HepG2 (cell line): ENCODE measurements at regions not wholly inside any gene's neighbourhood (a gene's known extent, or its start where the extent isn't known, plus 50 kb on each side); places are given as distances from the start of the nearest gene placed in this dataset.

ENCODE experiments used
- ATAC-seq: fragments of 200-7000 bp; cut with Tn5 transposase; 3 replicates; pipeline ENCODE4 v1.9.1; 2020; ENCODE audit warnings: mild to moderate bottlenecking, moderate library complexity
- BruUV-seq: library from RNA; stranded (reverse); fragments of 400-500 nt; replicated peaks from 2 replicates; lab custom pipeline; 2021; lab: Mats Ljungman, UMichigan
- CTCF ChIA-PET: fragments of 300-600 bp; formaldehyde crosslinking; extraction: SDS; loops from one replicate; lab custom pipeline; 2021; ENCODE audit warnings: low total read pairs, inconsistent platforms, low intra/inter-chr PET ratio; lab: Yijun Ruan, JAX
- POLR2A ChIA-PET: fragments of 350-600 bp; sonication (Branson Sonifier 250); formaldehyde crosslinking; loops from one replicate; lab custom pipeline; 2020; ENCODE audit warnings: antibody characterized with exemption, inconsistent platforms; lab: Yijun Ruan, JAX
- DNase-seq: peaks from one replicate; pipeline ENCODE4 v3.0.0-alpha.2; 2015; ENCODE audit warnings: low spot score
- FAIRE-seq: peaks from 3 replicates; lab custom pipeline; 2011; peaks lifted over from hg19 to GRCh38; lab: Jason Lieb, UNC
- H2AFZ ChIP-seq: one replicate; pipeline ENCODE4 v1.6.1; 2011; ENCODE audit warnings: low read length, inconsistent platforms
- H3K27ac ChIP-seq: fragments of 300-600 bp; 3 replicates; pipeline ENCODE4 v1.8.0; 2011; ENCODE audit warnings: mixed run types, mild to moderate bottlenecking, mixed read lengths, low read length, inconsistent platforms; ENCODE audit not compliant: insufficient read depth; ENCODE audit errors: extremely low read length
- H3K27me3 ChIP-seq, 2 experiments: fragments of 200-600 bp in 1 of 2; 2 replicates in 1 of 2; 3 replicates in 1 of 2; pipeline versions ENCODE4 v1.6.0 to v1.8.0; 2011; ENCODE audit warnings: low read length in 2 of 2, mild to moderate bottlenecking in 2 of 2, moderate library complexity in 2 of 2, inconsistent platforms in 1 of 2; ENCODE audit not compliant: insufficient read depth in 2 of 2, control insufficient read depth in 1 of 2
- H3K36me3 ChIP-seq, 2 experiments: fragments of 200-600 bp in 1 of 2; replicated peaks in 1 of 2; 2 replicates in 1 of 2; 3 replicates in 1 of 2; pipeline versions ENCODE4 v1.5.1 to v1.8.0; 2011; ENCODE audit warnings: low read length in 2 of 2, inconsistent platforms in 1 of 2; ENCODE audit not compliant: insufficient read depth in 2 of 2, control insufficient read depth in 1 of 2
- H3K4me1 ChIP-seq: 2 replicates; pipeline ENCODE4 v1.5.1; 2012; ENCODE audit warnings: low read length, inconsistent platforms; ENCODE audit not compliant: insufficient read depth
- H3K4me2 ChIP-seq: 2 replicates; pipeline ENCODE4 v1.6.0; 2011; ENCODE audit warnings: low read depth, low read length, inconsistent platforms
- H3K4me3 ChIP-seq, 3 experiments: fragments of 200-600 bp in 1 of 3; sonication (generic), shearing (Covaris generic) in 1 of 3; replicated peaks in 1 of 3; 2 replicates each; pipeline ENCODE4 v1.5.1; 2011 to 2016; ENCODE audit warnings: low read length in 3 of 3, inconsistent platforms in 2 of 3, low read depth in 2 of 3, mild to moderate bottlenecking in 2 of 3, control low read depth in 1 of 3, mixed read lengths in 1 of 3; ENCODE audit not compliant: insufficient read depth in 1 of 3
- H3K79me2 ChIP-seq: one replicate; pipeline ENCODE4 v1.6.1; 2011; ENCODE audit warnings: low read length, inconsistent platforms; ENCODE audit not compliant: insufficient read depth
- H3K9ac ChIP-seq: 2 replicates; pipeline ENCODE4 v1.6.0; 2011; ENCODE audit warnings: mild to moderate bottlenecking, low read depth, low read length, inconsistent platforms; ENCODE audit not compliant: insufficient read depth
- H3K9me3 ChIP-seq: 2 replicates; pipeline ENCODE4 v1.5.1; 2012; ENCODE audit warnings: mild to moderate bottlenecking, low read length
- H4K20me1 ChIP-seq: 2 replicates; pipeline ENCODE4 v1.6.0; 2011; ENCODE audit warnings: inconsistent platforms, mild to moderate bottlenecking, low read length, moderate library complexity; ENCODE audit not compliant: insufficient read depth
- CEBPZ ChIP-seq: IDR thresholded peaks from 2 replicates; pipeline ENCODE4 v1.6.1; 2012; ENCODE audit warnings: low read length, improper control_type of control experiment
- CREB3 ChIP-seq: sonication (generic); formaldehyde crosslinking; IDR thresholded peaks from 2 replicates; pipeline ENCODE4 v1.5.0; 2020; ENCODE audit warnings: missing genetic modification reagents
- FUBP1 ChIP-seq: sonication (generic); formaldehyde crosslinking; IDR thresholded peaks from 2 replicates; pipeline ENCODE4 v1.5.1; 2020; ENCODE audit warnings: missing genetic modification reagents, mild to moderate bottlenecking, borderline replicate concordance
- KDM5A ChIP-seq: fragments of 200-600 bp; sonication (generic); IDR thresholded peaks from 2 replicates; pipeline ENCODE4 v1.7.0; 2018; ENCODE audit warnings: antibody characterized with exemption, mild to moderate bottlenecking, low read length, borderline replicate concordance
- MLXIP ChIP-seq: sonication (generic); formaldehyde crosslinking; IDR thresholded peaks from 2 replicates; pipeline ENCODE4 v1.9.0; 2021; ENCODE audit warnings: missing genetic modification reagents, borderline replicate concordance
- PITX1 ChIP-seq: sonication (generic); formaldehyde crosslinking; IDR thresholded peaks from 2 replicates; pipeline ENCODE4 v1.5.1; 2020; ENCODE audit warnings: mild to moderate bottlenecking, missing genetic modification reagents
- ZNF230 ChIP-seq: sonication (generic); formaldehyde crosslinking; IDR thresholded peaks from 2 replicates; pipeline ENCODE4 v1.4.0; 2020; ENCODE audit warnings: mild to moderate bottlenecking, missing genetic modification reagents
- ZNF713 ChIP-seq: sonication (generic); formaldehyde crosslinking; IDR thresholded peaks from 2 replicates; pipeline ENCODE4 v1.4.0; 2020; ENCODE audit warnings: mild to moderate bottlenecking, missing genetic modification reagents
- ZNF724P ChIP-seq: sonication (generic); formaldehyde crosslinking; IDR thresholded peaks from 2 replicates; pipeline ENCODE4 v1.8.0; 2022; ENCODE audit warnings: missing genetic modification reagents, borderline replicate concordance
- in situ Hi-C: cut with HindIII; loops from 2 replicates; pipeline ENCODE4 v1.10.0; 2017; ENCODE audit warnings: low pct_unique_long_range_greater_than_20kb; ENCODE audit not compliant: extremely low pct_ligation_motif_present
- intact Hi-C: fragments of 100-400 bp; cut with micrococcal nuclease; formaldehyde crosslinking; loops from one replicate; pipeline ENCODE4 v1.10.0; 2022; ENCODE audit not compliant: unreplicated experiment
- TF ChIP-seq, protein P1 (sequence below): IDR thresholded peaks from 2 replicates; pipeline ENCODE4 v1.6.1; 2016; ENCODE audit warnings: missing compliant biosample characterization, missing genetic modification reagents, borderline replicate concordance

GRCh38 chr12:98410356-98410755, 105.0 kb upstream of the TMPO start:
- CTCF ChIA-PET, result no interaction called here
- in situ Hi-C loops, result no loop called here

More at GRCh38 chr12:98410356-98410755, 105.0 kb upstream of the TMPO start:
- FAIRE-seq (no peak), ATAC-seq (no peak)
- no peak overlapping the region for H3K9ac ChIP-seq
- no peak overlapping the region for H3K27ac ChIP-seq
- no TSS peak for BruUV-seq
- no peak overlapping the region for H3K4me2 ChIP-seq
- H3K4me1 ChIP-seq, result no peaks in the 10 kb centered on the region
- H4K20me1 ChIP-seq, result no peaks in the 10 kb centered on the region
- TF ChIP-seq ZNF713 (CRISPR knock-in tag), result no peak
- TF ChIP-seq, protein P1, sequence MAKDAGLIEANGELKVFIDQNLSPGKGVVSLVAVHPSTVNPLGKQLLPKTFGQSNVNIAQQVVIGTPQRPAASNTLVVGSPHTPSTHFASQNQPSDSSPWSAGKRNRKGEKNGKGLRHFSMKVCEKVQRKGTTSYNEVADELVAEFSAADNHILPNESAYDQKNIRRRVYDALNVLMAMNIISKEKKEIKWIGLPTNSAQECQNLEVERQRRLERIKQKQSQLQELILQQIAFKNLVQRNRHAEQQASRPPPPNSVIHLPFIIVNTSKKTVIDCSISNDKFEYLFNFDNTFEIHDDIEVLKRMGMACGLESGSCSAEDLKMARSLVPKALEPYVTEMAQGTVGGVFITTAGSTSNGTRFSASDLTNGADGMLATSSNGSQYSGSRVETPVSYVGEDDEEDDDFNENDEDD (CRISPR knock-in tag), result no peak
- TF ChIP-seq MLXIP (CRISPR knock-in tag), result no peak
- TF ChIP-seq ZNF724P, result no peak
- no peak for TF ChIP-seq KDM5A
- TF ChIP-seq FUBP1 (CRISPR knock-in tag), result no peak
- TF ChIP-seq ZNF230 (CRISPR knock-in tag), result no peak
- TF ChIP-seq PITX1 (CRISPR knock-in tag), result no peak
- no peak for TF ChIP-seq CEBPZ
- TF ChIP-seq CREB3 (CRISPR knock-in tag), result no peak
- TF ChIP-seq, all 625 proteins: peak for 0
- Histone ChIP-seq H3K36me3 (no peaks in the 10 kb centered on the region), H3K27me3 (no peaks in the 10 kb centered on the region), H3K9me3 (no peaks in the 10 kb centered on the region), H3K4me3 (no peak overlapping the region), H3K79me2 (no peaks in the 10 kb centered on the region), H2AFZ (no peak overlapping the region)
- DNase-seq, result no peak
- intact Hi-C loops, result no loop called here
- POLR2A ChIA-PET, result no interaction called here
